ENCODE measurements at regions not wholly inside any gene's neighbourhood (a gene's known extent, or its start where the extent isn't known, plus 50 kb on each side); places are given as distances from the start of the nearest gene placed in this dataset.

DNA sequence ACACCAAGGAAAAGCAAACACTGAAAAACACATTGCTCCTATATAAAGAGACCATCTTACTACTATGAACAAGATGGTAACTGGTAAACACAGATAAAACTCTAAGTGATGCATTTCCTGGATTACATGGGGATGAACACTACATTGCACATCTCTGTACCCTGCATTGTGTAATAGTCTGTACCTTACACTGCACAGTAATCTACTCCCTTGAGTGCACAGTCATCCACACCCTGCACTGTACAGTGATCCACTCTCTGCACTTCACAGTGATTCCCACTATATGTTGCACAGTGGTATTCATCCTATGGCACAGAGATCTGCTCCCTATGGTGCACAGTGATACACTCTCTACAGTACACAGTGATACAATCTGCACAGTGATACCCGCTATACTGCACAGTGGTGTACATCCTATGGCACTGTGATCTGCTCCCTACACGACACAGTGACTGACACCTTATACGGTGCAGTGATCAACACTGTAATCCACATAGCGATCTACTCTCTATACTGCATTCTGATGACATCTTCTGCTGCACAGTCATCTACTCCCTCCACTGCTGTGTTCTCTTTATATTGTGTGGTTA is 462.2 kb upstream of the RGPD4 start:
- Histone ChIP-seq H3K9me3 (ENCODE audit: control insufficient read depth in 1 of 2, insufficient read depth in 1 of 2, low read length in 2 of 2) (peaks cover 0 to 4% of the 10 kb centered on the region in 2 experiments), H3K36me3 (ENCODE audit: insufficient read depth, low read length) (no peaks in the 10 kb centered on the region), H3K27ac (ENCODE audit: low read depth in 1 of 2, low read length in 2 of 2) (no peak overlapping the region), H3K4me1 (ENCODE audit: insufficient read depth, low read length) (no peaks in the 10 kb centered on the region), H3K27me3 (ENCODE audit: control insufficient read depth in 1 of 2, insufficient read depth in 2 of 2, low read length in 2 of 2) (no peaks in the 10 kb centered on the region), H3K4me3 (ENCODE audit: low read length) (no peak overlapping the region)
- H3K27me3 Mint-ChIP-seq = no peaks in the 10 kb centered on the region
- TF ChIP-seq, protein P1, sequence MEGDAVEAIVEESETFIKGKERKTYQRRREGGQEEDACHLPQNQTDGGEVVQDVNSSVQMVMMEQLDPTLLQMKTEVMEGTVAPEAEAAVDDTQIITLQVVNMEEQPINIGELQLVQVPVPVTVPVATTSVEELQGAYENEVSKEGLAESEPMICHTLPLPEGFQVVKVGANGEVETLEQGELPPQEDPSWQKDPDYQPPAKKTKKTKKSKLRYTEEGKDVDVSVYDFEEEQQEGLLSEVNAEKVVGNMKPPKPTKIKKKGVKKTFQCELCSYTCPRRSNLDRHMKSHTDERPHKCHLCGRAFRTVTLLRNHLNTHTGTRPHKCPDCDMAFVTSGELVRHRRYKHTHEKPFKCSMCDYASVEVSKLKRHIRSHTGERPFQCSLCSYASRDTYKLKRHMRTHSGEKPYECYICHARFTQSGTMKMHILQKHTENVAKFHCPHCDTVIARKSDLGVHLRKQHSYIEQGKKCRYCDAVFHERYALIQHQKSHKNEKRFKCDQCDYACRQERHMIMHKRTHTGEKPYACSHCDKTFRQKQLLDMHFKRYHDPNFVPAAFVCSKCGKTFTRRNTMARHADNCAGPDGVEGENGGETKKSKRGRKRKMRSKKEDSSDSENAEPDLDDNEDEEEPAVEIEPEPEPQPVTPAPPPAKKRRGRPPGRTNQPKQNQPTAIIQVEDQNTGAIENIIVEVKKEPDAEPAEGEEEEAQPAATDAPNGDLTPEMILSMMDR (IDR thresholded peaks at IDR 0.05) = no peak
- DNase-seq = no peak
- H3K4me1 Mint-ChIP-seq (ENCODE audit: low read depth) = no peaks in the 10 kb centered on the region
- POLR2A ChIA-PET = no interaction called here
- no peak overlapping the region for H3K4me3 Mint-ChIP-seq
- no peaks in the 10 kb centered on the region for H3K36me3 Mint-ChIP-seq (ENCODE audit: low read depth)
- CTCF ChIA-PET = interaction anchor here (0.7 kb wide), 1 partner anchor 23 kb away, joined by 3 read pairs; no protein-coding TSS in a partner anchor
- intact Hi-C loops (cut with DNase I, micrococcal nuclease) = no loop called here
- no peak for ATAC-seq (ENCODE audit: poor library complexity)
- no peak overlapping the region for H3K27ac Mint-ChIP-seq
- peaks cover 2% of the 10 kb centered on the region for H3K9me3 Mint-ChIP-seq

DNA sequence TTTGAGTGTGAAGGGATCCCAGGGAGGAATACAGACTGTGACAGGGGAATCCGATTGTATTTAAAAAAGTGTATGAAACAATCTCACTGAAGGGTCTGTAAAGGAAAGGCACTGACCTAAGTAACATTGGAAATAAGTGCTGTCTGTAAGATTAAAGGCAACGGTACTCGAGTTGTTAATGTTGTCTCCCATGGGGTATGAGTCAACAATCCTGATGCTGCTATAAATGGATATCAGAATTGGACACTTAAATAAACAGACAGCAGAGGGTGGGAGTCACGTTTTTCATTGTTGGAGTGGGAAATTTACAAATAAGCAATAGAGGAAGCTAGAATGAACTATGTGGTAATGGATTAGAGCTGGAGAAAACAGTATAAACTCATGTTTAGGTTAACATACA is 452.4 kb upstream of the RGPD4 start:
- ATAC-seq (ENCODE audit: poor library complexity) = no peak
- no peak overlapping the region for H3K4me3 Mint-ChIP-seq
- no peak overlapping the region for H3K27ac Mint-ChIP-seq
- no peaks in the 10 kb centered on the region for H3K36me3 Mint-ChIP-seq (ENCODE audit: low read depth)
- ChIA-PET POLR2A (no interaction called here), CTCF (no interaction called here)
- no peak for DNase-seq
- Histone ChIP-seq H3K27ac (ENCODE audit: low read depth in 1 of 2, low read length in 2 of 2) (no peak overlapping the region), H3K4me1 (ENCODE audit: insufficient read depth, low read length) (no peaks in the 10 kb centered on the region), H3K36me3 (ENCODE audit: insufficient read depth, low read length) (no peaks in the 10 kb centered on the region), H3K4me3 (ENCODE audit: low read length) (no peak overlapping the region), H3K9me3 (ENCODE audit: control insufficient read depth in 1 of 2, insufficient read depth in 1 of 2, low read length in 2 of 2) (no peaks in the 10 kb centered on the region), H3K27me3 (ENCODE audit: control insufficient read depth in 1 of 2, insufficient read depth in 2 of 2, low read length in 2 of 2) (no peaks in the 10 kb centered on the region)
- TF ChIP-seq, protein P1 (IDR thresholded peaks at IDR 0.05) = no peak
- H3K27me3 Mint-ChIP-seq = no peaks in the 10 kb centered on the region
- H3K4me1 Mint-ChIP-seq (ENCODE audit: low read depth) = no peaks in the 10 kb centered on the region
- H3K9me3 Mint-ChIP-seq = peaks cover 5% of the 10 kb centered on the region
- intact Hi-C loops (cut with DNase I, micrococcal nuclease) = no loop called here

DNA sequence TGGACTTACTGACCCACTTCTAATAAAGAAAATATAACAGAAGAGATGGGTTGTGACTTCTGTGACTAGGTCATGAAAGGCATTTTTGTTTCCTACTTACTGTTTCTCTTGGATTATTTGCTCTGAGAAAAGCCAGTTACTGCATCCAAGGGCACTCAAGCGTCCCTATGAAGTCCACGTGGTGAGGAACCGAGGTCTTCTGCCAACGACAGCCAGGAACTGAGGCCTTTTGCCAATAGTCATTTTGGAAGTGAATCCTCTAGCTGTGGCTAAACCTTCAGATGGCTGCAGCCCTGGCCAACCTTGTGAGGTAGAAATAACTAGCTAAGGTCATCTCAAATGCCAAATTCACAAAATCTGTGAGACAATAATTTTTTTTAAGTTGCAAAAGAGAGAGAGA is 449.8 kb upstream of the RGPD4 start:
- no peaks in the 10 kb centered on the region for H3K9me3 ChIP-seq (ENCODE audit: control insufficient read depth in 1 of 2, insufficient read depth in 1 of 2, low read length in 2 of 2)
- H3K9me3 Mint-ChIP-seq = peaks cover under 1% of the 10 kb centered on the region
- no peaks in the 10 kb centered on the region for H3K4me1 ChIP-seq (ENCODE audit: insufficient read depth, low read length)
- H3K36me3 ChIP-seq (ENCODE audit: insufficient read depth, low read length) = no peaks in the 10 kb centered on the region
- intact Hi-C loops (cut with DNase I, micrococcal nuclease) = no loop called here
- ATAC-seq (ENCODE audit: poor library complexity) (no peak), DNase-seq (no peak)
- no peak overlapping the region for H3K4me3 ChIP-seq (ENCODE audit: low read length)
- H3K4me1 Mint-ChIP-seq (ENCODE audit: low read depth) = no peaks in the 10 kb centered on the region
- H3K27me3 ChIP-seq (ENCODE audit: control insufficient read depth in 1 of 2, insufficient read depth in 2 of 2, low read length in 2 of 2) = no peaks in the 10 kb centered on the region
- H3K27me3 Mint-ChIP-seq = no peaks in the 10 kb centered on the region
- H3K27ac ChIP-seq (ENCODE audit: low read depth in 1 of 2, low read length in 2 of 2) = no peak overlapping the region
- no peaks in the 10 kb centered on the region for H3K36me3 Mint-ChIP-seq (ENCODE audit: low read depth)
- H3K27ac Mint-ChIP-seq = no peak overlapping the region
- TF ChIP-seq, protein P1 (IDR thresholded peaks at IDR 0.05) = no peak
- CTCF ChIA-PET = no interaction called here
- POLR2A ChIA-PET = no interaction called here
- H3K4me3 Mint-ChIP-seq = no peak overlapping the region
